Activated effector memory CD4-positive, alpha-beta T cell treated with Interleukin-2 at 50 U/mL for 16 hours (primary cell): ENCODE measurements at regions not wholly inside any gene's neighbourhood (a gene's known extent, or its start where the extent isn't known, plus 50 kb on each side); places are given as distances from the start of the nearest gene placed in this dataset.

Source experiments
- DNase-seq: peaks from one replicate; pipeline ENCODE4 v3.0.0-alpha.2; 2020

DNA sequence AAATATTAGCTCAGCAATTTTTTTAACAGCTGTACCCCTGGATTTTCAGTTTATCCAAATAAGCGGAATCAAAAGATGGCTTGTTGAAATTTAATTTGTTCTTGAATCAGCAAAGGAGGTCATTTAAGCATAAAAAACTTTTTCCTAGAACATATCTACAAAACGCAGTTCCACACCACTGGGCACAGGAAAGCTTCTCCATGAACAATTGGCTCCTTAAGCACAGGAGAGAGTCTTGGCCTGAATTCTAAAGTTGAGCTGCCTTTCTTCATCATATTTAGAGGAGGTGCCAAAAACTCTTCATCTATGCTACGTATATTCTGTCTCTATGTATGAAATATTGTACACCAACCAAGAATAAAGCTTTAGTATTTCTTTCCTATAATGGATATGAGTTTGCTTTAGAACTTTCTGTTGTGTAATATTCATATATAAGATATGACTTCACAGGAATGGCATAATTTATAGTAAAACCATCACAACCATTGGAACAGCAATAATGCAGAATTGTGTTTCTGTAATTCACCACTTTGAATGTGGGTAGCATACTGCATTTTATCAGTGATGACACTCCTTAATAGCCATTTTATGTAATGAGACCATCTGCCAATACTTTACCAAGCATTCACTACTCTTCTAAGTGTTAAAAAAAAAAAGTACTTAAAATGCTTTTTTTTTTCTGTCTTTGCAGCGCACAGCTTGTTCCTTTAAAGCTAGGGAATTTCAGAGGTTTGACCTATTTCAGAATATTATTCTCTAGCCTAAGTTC lies 263.7 kb downstream of the SLITRK6 start:
- DNase-seq: no peak

DNA sequence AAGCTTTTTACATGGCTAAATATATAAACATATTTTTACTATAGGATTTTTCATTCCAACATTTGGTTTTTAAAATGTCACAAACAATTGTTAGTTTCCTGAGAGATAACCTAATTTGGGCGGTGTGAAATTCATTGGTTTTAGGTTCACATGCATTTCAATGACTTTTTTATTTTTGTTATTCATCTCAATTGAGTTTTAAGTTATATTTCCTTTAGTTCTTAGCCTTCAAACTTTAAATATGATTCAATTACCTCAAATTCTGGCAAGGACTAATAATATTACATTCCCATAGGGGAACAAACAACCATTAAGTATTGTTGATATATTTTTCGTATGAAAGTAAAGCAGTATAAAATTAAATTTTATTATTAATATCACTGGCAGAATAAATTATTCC lies 265.3 kb downstream of the SLITRK6 start:
- no peak for DNase-seq

DNA sequence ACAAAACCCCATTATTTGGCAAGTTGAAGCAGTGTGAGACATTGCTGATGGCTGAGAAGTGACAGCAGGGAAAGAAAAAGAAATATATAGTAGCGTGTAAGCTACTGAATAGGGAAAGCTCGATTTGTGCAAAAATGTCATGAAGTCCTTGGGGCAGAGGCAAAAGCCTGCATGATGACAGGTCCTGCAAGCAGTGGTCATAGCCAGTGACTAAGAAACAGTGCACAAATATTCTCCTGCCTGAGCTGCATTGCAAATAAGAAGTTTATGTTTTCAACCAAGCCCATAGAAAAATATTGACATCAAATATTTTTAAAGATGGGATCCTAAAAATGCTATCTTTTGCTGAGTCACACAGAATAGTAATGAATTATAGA lies 270.0 kb downstream of the SLITRK6 start:
- no peak for DNase-seq

DNA sequence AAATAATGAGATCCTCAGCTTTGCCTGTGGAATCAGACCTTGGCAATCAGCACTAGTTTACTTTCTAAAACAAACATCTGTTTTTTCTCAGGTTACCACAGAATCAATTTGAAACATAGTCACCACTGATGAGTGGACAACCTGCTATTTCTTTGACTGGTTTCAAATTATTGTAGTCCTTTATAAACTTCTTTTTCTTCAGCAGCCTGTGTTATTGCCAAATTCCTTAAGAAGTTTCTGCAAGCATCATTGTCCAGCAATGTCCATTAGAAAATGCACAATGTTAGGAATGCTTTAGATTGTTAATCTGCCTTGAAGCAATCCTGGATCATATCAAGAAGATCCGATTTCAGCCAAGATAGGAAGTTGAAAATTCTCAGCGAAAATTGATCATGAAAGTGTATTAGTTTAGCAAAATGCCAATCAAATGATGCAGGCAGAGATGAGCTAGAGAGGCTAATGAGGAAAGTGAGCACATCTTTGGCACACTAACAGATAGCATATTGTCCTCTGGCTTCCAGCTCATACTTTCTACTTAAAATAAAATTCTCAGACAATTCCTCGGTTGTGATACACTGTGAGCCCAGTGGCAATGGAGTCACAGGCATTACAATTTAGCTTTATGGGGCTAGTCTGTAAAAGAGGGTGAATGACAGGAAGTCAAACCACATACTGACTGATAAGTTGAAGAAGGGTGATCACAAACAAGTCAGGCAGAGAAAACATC lies 270.6 kb downstream of the SLITRK6 start:
- no peak for DNase-seq

DNA sequence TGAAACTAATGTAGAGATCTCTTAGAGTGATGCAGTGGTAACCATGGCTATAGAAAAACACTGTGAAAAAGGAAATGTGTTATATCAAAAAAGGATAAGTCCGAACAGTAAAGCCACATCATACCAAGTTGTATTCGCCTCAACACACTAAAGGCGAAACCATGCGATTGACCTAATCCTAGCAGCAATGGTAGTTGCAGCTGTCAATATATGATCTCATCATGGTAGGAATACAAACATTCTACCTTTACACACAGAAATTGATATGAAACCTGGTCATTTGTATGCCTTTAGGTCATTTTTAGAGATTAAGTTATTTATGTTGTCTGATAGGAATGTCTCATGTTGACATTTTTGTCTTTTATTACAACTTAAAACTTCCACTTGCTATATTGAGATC lies 271.9 kb downstream of the SLITRK6 start:
- DNase-seq: no peak

DNA sequence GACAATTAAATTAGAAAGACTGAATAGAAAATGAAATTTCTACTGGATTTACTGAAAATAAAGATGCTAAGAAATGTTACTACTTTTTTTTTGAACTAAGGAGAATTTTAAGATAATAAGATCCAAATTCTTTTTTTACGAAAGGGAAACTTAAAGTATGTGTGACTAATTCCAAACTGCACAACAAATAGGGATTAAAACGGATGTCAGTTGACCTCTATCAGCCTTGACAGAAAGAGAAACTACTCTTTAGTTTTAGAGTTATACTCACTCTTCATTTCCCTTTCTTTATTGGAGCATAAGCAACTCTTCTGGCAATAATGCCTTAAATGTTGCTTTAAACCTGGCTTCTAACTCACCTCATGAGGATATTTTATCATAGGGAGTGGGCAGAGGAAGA lies 273.8 kb downstream of the SLITRK6 start:
- DNase-seq: no peak

DNA sequence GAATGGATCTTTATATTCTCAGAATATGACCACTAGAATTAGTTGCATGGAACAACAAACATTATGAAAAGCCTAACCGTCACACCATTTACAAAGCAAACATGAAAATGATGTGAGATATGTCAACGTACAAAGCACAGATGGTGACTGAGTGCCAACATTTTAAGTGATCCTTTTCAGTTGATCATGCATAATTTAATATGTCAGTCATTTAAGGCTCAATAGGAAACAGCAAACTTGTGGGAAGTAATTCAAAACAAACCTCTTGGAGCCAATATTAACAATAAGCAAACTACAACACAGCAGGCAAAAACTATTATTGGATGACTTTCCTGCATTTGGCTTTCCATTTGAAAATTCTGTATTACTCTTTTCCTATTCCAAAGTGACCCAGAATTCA lies 277.6 kb downstream of the SLITRK6 start:
- DNase-seq: no peak

DNA sequence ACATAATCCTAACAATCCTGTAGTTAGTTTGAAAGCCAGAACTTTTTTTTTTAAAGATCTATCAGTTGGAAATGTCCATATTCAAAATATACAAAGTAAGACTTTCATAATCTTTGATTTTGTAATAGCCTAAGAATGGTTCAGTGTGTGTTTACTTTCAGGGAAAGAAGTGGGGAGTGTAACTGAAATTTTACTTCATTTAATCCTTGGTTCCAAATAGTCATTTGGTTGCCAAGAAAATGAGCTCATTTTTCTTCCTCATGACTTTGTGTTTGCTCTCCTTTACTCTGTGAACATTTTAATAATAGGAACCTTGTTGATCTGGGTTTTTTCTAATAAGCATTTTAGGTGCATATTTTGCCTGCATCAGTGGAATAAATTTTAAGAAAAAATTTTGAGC lies 278.8 kb downstream of the SLITRK6 start:
- no peak for DNase-seq

DNA sequence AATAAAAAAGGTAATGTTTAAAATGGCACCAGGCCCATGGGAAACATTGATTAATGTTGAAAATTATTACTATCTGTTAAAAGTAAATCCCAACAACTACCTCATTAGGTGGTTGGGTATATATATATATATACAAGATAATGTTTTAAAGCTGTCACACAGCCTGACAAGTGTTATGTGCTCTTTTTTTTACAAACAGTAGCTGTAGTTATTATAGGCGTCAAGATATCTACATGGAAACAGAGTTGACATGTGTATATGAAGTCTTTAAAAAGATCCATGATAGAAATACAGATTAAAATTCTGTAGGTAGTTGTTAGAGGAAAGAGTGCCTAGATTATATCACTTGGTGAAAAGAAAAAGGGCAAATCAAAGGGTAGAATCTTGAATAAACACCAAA lies 279.9 kb downstream of the SLITRK6 start:
- DNase-seq: no peak

DNA sequence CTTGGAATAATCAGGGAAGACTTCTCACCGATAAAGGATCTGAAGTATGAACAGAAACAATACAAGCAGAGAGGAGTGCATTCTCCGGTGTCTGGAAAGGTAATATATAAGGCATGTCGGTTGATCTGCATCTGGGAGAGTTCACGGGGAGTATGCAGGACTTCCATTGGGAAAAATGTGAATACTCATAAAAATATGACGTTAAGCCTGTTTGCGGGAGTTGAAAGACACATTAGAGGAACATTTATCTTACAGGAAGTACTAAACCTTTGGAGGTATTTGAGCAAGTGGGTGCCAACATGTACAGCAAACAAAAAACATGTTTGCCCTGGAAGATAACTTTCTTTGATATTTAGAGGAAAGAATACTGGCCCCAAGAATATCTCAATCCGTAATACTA lies 286.8 kb downstream of the SLITRK6 start:
- no peak for DNase-seq

DNA sequence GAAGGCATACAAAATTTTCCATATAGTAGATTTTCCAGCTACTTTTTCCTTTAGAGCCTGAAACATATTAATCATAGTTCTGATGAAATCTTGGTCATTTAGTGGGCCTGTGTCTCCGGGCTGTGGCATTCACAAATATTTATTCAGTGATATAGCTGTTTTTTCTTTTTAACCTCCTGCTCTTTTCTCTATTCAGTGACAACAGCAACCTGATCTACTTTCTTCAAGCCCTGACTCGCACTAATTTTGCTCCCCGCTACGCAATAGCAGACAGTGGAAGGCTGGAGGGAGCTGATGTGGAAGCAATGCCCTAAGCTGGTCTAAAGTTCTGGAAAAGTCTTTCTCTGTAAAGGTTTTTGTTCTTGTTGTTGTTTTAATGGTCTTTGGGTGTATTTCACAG lies 289.7 kb downstream of the SLITRK6 start:
- no peak for DNase-seq

DNA sequence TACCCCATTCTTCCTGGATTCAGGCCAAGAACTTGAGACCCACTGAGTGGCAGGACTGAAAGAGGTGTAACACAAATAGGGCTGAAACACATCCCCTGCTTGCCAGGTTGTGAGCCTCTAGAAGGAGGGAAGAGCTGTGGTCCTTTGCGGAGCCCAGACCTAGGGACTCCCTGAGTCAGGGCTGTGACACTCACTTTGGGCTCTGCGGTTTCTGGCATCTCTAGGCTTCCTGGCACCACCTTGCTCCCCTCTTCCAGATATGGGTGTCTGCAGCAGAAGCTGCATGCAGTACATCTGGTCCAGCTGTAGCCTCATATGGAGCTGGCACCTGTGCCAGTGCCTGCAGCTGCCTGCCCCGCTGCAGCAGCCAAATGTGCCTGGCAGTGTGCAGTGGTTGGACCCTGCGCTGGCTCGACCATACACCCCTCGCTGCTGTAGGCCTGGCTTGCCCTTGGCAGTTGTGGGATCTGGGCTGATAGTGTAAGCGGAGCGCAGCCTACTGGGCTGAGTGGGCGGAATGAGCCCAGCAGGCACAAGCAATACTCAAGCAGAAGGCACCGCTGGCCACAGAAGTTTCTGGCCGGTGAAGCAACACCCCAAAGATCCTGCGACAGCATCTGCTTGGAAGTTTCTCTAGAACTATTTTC lies 290.4 kb downstream of the SLITRK6 start:
- DNase-seq: no peak

DNA sequence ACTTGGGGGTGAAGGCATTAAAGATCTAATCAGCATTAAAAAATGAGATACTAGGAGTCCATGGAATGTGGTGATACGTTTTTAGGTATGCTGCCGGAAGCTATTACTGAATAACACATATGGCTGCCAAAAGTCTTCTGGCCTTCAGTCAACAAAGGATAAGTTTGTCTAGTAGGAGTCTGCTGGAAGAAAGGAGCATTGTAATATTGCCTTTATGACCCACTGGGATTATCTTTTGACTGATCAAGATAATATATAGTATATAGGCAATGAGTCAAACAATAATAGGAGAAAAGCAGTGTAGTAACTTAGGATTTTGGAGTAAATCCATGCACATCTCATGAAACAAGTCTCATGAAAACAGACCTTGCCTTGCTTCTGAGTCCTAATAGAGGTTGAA lies 295.4 kb downstream of the SLITRK6 start:
- no peak for DNase-seq

DNA sequence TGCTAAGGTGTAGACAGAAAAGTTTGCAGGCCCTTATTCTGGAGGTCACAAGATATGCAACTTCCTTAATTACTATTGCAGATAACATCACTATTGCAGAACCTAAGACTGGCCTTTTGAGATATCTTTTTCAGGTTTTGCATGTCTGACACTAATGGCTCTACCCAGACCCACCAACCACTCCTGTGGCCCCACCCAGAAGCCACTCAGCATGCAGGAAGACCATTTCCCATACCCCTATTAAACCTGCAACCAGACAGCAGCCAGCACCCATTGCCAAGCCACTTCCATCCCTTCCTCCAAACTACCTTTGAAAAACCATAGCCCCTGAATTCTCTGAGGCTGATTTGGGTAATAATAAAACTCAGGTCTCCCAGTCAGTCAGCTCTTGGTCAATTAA lies 297.6 kb downstream of the SLITRK6 start:
- DNase-seq: no peak

DNA sequence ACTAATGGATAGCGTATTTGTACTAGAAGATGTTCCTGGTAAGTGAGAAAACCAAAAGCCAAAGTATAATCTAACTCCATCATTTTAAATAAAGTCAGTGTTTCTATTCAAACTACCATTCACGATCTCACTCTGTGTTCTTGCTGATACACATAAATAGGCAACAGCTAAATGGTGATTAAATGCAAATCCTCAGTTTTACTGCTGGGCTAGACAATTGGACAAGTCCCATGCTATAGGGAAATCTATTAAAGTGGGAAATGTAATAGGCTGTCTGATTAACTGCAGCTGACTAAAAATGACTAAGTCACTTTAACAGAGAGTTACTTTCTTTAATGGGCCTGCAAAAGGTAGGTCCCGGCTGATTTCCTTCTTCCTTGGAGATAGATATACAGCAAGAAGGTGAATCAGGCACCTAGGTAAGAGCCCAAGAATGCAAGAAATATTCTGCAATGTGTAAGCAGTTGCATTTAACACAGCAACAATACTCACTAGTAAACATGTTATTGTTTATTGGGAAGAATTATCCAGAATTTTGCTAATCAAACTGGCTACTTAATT lies 298.4 kb downstream of the SLITRK6 start:
- no peak for DNase-seq

DNA sequence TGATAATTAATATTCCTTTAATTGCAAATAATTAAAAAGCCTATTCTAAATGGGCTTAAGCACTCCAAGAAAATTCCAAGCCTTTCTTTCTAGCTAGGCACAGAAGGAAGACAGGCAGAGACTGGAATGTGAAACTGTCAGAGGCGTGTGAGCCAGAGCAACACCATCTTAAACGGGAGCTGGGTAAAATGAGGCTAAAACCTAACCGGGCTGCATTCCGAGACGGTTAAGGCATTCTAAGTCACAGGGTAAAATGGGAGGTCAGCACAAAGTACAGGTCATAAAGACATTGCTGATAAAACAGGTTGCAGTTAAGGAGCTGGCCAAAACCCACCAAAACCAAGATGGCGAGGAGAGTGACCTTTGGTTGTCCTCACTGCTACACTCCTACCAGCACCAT lies 300.4 kb downstream of the SLITRK6 start:
- DNase-seq: no peak

DNA sequence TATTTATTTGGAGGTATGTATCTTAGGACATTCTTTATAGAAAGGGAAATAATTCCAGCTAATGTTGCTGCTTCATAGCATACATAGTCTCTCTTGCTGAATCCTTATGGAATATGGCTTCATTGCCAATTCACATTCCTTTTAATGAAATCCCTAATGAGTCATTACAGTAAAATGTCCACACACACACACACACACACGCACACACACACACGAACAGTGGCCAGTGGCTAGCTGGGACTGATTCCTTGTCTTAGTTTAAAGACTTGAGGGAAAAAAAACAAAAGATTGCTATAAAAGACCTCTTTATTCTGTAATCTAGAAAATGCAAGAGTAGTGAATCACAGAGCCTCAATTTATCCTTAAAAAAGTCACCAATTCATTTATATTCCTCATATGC lies 301.6 kb downstream of the SLITRK6 start:
- DNase-seq: no peak

DNA sequence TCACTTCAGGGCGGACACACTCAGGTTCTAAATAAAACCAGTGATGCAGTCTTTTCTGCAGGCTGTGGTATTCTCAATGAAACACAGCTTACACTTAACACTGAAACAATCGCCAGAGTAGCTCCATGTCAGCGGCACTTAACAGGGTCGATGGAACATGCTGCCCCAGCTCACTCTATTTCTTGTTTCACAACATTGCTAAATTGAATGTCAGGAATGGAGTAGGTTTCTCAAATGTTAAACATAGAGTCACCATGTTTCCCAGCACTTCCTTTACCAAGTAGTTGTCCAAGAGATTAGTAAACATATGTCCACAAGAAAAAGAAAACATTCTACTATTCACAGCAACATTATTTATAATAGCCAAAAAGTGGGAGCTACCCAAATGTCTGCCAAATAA lies 306.9 kb downstream of the SLITRK6 start:
- DNase-seq: no peak

DNA sequence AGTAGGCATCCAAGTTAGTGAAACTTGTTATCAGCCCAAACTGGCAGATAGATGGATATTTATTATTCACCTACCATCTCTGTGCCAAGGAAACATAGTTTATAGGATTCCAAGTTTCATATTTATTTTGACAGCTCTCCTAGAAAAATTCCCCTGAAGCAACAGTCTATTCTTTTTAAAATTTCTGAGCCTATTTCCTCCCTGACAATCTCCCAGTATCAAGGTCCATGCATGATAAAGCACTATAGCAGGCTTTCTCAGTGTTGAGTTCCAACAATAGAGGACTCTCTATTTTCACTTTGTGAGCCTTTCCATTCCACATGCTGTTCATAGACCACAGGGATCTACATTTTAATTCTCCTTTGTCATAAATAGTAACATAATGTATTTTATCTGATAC lies 312.6 kb downstream of the SLITRK6 start:
- no peak for DNase-seq

DNA sequence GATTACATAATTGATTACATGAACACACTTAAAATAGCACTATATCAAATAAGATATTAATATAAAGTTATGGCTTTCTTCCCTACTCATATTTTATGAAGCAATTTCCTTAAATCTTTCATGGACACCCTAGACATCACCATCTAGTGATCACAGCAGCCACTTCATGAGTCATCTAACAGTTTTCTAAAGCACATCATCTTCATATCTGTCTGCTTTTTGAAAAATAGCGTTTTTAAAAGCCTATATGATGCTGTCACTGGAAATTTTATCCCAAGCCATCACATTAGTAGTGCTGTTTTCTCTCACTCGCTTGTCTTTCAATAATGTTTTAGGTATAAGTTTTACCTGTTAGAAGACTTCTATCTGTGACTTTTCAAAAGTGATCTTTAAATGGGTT lies 326.1 kb downstream of the SLITRK6 start:
- no peak for DNase-seq

DNA sequence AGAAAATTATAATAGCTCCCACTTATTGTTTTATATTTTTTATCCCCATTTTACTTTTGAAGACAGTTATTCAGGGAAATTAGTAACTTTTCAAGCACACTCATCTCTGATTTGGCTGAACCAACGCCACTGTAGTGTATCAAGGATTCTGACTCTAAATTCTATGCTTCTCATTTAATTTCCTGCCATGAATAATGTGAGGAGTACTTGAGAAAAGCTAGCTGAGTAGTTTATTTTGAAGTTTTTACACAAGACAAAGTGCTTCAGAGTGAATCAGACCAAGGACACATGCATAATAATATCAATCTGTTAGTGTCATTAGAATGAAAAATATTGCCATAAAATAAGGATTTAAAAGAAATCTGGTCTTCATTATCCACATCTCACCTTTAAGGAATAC lies 329.9 kb downstream of the SLITRK6 start:
- DNase-seq: no peak

DNA sequence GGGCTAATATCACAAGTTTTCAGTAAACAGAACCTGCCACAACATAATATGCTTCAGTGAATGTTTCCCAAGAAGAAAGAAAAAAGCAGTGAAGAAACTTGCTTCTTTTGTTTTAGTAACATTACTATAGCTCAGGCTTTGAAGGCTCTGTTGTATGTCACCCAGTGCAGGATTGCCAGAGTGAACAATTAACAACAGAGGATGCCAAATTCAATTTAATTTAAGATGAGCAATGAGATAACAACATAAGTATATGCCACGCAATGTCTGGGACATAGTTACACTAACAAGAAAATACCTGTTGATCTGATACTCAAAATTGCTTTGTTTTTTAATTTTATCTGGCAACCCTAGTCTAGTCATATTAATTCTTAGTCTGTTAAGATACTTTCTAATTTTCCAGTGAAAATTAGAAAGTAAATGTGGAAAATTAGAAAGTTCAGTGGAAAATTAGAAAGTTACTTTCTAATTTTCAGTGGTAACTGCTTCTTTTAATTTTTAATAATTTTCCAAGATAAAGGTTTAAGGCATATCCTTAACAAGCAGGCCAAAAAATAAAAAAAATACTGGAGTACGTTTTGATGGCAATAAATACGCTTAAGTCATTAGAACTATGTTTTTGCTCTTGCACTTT lies 336.3 kb downstream of the SLITRK6 start:
- no peak for DNase-seq

DNA sequence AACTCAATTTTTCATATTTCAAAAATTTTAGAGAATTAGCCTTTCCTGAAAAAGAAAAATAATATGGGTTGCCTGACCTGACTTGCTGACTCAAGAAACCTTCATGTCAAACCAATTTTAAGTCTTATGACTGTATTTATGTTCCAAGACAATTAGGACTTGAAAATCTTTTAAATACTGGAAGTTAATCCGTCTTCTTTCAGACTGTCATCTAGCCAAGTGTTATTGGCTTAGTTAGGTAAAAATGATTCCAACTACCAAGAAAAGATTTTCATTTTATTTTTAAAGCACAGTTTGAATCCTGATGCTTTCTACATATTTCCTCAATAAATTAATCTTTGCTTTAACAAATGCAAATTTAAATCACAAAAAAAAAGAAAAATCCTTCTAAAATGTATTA lies 337.6 kb downstream of the SLITRK6 start:
- DNase-seq: no peak

DNA sequence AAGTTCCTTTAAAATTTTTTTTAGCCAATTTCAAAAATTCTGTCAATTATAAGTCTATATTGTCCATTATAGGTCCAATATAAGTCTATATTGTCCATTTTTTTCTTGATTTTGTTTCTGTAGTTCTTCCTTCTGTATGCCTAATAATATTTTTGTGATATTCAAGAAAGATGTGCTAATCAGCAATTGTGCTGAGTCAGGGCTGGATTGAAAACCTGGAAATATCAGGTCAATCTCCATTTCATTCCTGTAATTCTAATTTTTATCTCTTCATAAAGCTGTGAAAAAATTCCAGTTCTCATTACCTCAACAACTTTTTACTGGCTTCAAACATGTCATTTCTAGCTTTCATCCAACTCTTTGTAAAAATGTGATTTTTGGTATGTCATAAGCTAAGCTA lies 353.7 kb downstream of the SLITRK6 start:
- no peak for DNase-seq
